SKM-1 treated with dmso at 0.1 percent for 144 hours (cell line): ENCODE measurements at regions not wholly inside any gene's neighbourhood (a gene's known extent, or its start where the extent isn't known, plus 50 kb on each side); places are given as distances from the start of the nearest gene placed in this dataset.
"Not testable (repeated sequence)": the region's sequence is repeated elsewhere in the genome, so short reads cannot be mapped to it uniquely, and the experiment has no call there.

Experiments
- DNase-seq: peaks from one replicate; lab custom pipeline; 2025; ENCODE audit not compliant: unreplicated experiment; lab: John Stamatoyannopoulos, UW

- peak; percentile 68 for DNase-seq
Measured at GRCh38 chr2:31736695-31737454, 156.1 kb upstream of the SRD5A2 start.

GRCh38 chr2:31735716-31736115 is 155.0 kb upstream of the SRD5A2 start:
- peak; percentile 82 for DNase-seq

GRCh38 chr2:31729442-31730092 is 148.8 kb upstream of the SRD5A2 start:
- DNase-seq: peak; percentile 18

GRCh38 chr2:31729065-31729439 is 148.3 kb upstream of the SRD5A2 start:
- no peak for DNase-seq

GRCh38 chr2:31728406-31729064 is 147.8 kb upstream of the SRD5A2 start:
- no peak for DNase-seq

GRCh38 chr2:31726457-31726856 is 145.7 kb upstream of the SRD5A2 start:
- no peak for DNase-seq

- DNase-seq: no peak
Measured at GRCh38 chr2:31725444-31725843, 144.7 kb upstream of the SRD5A2 start.

GRCh38 chr2:31711737-31712136 is 131.0 kb upstream of the SRD5A2 start:
- DNase-seq: no peak

GRCh38 chr2:31710121-31710520 is 129.4 kb upstream of the SRD5A2 start:
- DNase-seq: no peak

GRCh38 chr2:31707992-31708391 is 127.3 kb upstream of the SRD5A2 start:
- no peak for DNase-seq

- no peak for DNase-seq
Measured at GRCh38 chr2:31704561-31705212, 123.9 kb upstream of the SRD5A2 start.

GRCh38 chr2:31703253-31703652 is 122.5 kb upstream of the SRD5A2 start:
- DNase-seq: no peak

- no peak for DNase-seq
Measured at GRCh38 chr2:31698722-31699121, 118.0 kb upstream of the SRD5A2 start.

GRCh38 chr2:31696068-31696467 is 115.3 kb upstream of the SRD5A2 start:
- no peak for DNase-seq

GRCh38 chr2:31694444-31694843 is 113.7 kb upstream of the SRD5A2 start:
- DNase-seq: peak; percentile 13

- no peak for DNase-seq
Measured at GRCh38 chr2:31693882-31694281, 113.1 kb upstream of the SRD5A2 start.

- no peak for DNase-seq
Measured at GRCh38 chr2:31688282-31688681, 107.5 kb upstream of the SRD5A2 start.

- not testable (repeated sequence) for DNase-seq
Measured at GRCh38 chr2:31683506-31683905, 102.8 kb upstream of the SRD5A2 start.

GRCh38 chr2:31675485-31675901 is 94.8 kb upstream of the SRD5A2 start:
- no peak for DNase-seq

GRCh38 chr2:31674446-31674845 is 93.7 kb upstream of the SRD5A2 start:
- no peak for DNase-seq

- no peak for DNase-seq
Measured at GRCh38 chr2:31666878-31667277, 86.1 kb upstream of the SRD5A2 start.
